Loucy (cell line): ENCODE measurements at regions not wholly inside any gene's neighbourhood (a gene's known extent, or its start where the extent isn't known, plus 50 kb on each side); places are given as distances from the start of the nearest gene placed in this dataset.
A peak's percentile ranks its signal among the peaks of the same experiment; 100 is the strongest.

Source experiments
- CTCF ChIP-seq: fragments of 200-600 bp; sonication (generic); conservative IDR thresholded peaks from 2 replicates; pipeline ENCODE4 v1.5.1; 2014; ENCODE audit warnings: mild to moderate bottlenecking, antibody characterized with exemption, low read length
- EZH2phosphoT487 ChIP-seq: fragments of 200-600 bp; IDR thresholded peaks from 2 replicates; pipeline ENCODE4 v1.6.1; 2018; ENCODE audit warnings: antibody characterized with exemption, mild to moderate bottlenecking, moderate library complexity, borderline replicate concordance

- TF ChIP-seq CTCF (peak; percentile 49), EZH2phosphoT487 (no peak)
Observed at GRCh38 chrX:15930585-15930984, 76.0 kb upstream of the AP1S2 start.
